Activated T-cell treated with anti-CD3 and anti-CD28 coated beads, Interleukin-2, amount 50 U/mL, for 4 hours (primary cell): ENCODE measurements at regions not wholly inside any gene's neighbourhood (a gene's known extent, or its start where the extent isn't known, plus 50 kb on each side); places are given as distances from the start of the nearest gene placed in this dataset.

Experiments
- ATAC-seq, 2 donors: fragments of 200-7000 bp; cut with Tn5 transposase; one replicate each; pipeline ENCODE4 v1.10.0; 2021
- DNase-seq: peaks from one replicate; pipeline ENCODE4 v3.0.0-alpha.2; 2020
- H3K27me3 Mint-ChIP-seq: one replicate; pipeline ENCODE4 v1.8.0; 2021; ENCODE audit warnings: low read depth, mixed read lengths
- H3K36me3 Mint-ChIP-seq: one replicate; pipeline ENCODE4 v1.8.0; 2022; ENCODE audit warnings: mixed read lengths; ENCODE audit not compliant: insufficient read depth
- H3K4me1 Mint-ChIP-seq: one replicate; pipeline ENCODE4 v1.8.0; 2021; ENCODE audit warnings: low read depth, mixed read lengths
- H3K4me3 Mint-ChIP-seq: one replicate; pipeline ENCODE4 v1.8.0; 2021; ENCODE audit warnings: mild to moderate bottlenecking, moderate library complexity, mixed read lengths
- H3K9me3 Mint-ChIP-seq: one replicate; pipeline ENCODE4 v1.8.0; 2021; ENCODE audit warnings: mixed read lengths

DNA sequence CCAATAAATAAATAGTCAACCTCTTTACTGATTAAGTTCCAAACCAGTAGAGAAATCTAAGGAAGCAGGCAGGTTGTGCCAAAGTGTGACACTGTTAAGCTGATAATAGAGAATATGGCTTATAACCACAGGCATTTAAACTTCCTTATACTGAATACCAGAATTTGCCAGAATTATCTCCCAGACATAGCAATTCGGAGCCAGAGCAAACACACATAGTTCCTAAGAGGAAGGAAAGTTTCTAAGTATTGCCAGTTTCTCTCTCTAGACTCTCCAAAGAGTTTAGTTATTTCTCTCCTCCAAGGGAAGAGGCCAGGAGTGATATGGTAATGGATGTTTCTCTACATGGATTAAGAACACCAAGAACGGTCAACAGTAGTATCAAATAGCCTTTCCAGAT, 191.7 kb upstream of the CPEB2 start:
- DNase-seq (no peak), ATAC-seq (no peak)
- Mint-ChIP-seq H3K9me3 (no peaks in the 10 kb centered on the region), H3K36me3 (no peaks in the 10 kb centered on the region), H3K4me1 (no peaks in the 10 kb centered on the region), H3K27me3 (no peaks in the 10 kb centered on the region), H3K4me3 (no peak overlapping the region)

GRCh38 chr4:14812101-14812500, 190.2 kb upstream of the CPEB2 start:
- H3K4me1 Mint-ChIP-seq: no peaks in the 10 kb centered on the region
- H3K36me3 Mint-ChIP-seq: no peaks in the 10 kb centered on the region
- no peak for DNase-seq
- no peaks in the 10 kb centered on the region for H3K27me3 Mint-ChIP-seq
- H3K9me3 Mint-ChIP-seq: no peaks in the 10 kb centered on the region
- no peak for ATAC-seq
- H3K4me3 Mint-ChIP-seq: no peak overlapping the region

DNA sequence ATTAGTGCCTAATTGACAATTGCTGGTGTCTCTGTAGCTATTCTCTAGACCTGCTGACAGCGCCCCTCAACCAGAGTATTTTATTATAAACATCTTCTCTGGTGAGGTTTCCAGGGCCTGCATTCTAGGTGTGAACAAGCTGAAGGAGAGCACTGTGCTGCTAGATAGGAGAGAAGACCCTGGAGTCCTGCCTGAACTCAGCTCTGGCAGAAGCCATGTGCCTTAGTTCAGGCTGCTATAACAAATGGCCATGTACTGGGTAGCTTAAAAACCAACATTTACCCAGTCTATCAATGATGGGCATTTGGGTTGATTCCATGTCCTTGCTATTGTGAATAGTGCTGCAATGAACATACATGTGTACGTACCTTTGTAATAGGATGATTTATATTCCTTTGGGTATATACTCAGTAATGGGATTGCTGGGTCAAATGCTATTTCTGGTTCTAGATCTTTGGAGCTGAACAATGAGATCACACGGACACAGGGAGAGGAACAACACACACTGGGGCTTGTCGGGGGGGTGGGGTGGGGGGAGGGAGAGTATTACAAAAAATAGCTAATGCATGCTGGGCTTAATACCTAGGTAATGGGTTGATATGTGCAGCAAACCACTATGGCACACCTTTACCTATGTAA, 185.5 kb upstream of the CPEB2 start:
- H3K4me3 Mint-ChIP-seq: no peak overlapping the region
- no peaks in the 10 kb centered on the region for H3K4me1 Mint-ChIP-seq
- no peaks in the 10 kb centered on the region for H3K9me3 Mint-ChIP-seq
- ATAC-seq: no peak
- no peaks in the 10 kb centered on the region for H3K27me3 Mint-ChIP-seq
- no peaks in the 10 kb centered on the region for H3K36me3 Mint-ChIP-seq
- no peak for DNase-seq

DNA sequence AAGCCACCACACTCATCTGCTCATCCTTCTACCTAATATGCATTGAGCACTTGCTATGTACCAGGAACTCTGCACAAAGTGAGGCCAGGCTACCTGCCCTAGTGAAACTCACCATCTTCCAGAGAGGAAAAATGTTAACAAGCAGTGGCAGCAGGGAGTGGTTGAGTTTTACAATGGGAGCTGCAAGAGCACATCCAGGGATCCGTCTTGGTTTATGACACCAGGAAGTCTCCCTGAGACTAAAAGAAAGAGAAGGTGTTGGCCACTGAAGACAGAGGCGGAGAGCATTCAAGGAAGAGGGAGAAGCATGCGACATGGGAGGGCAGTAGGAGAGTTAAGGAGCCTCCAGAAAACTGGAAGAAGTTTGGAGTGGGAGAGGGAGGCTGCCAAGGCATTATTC, 178.1 kb upstream of the CPEB2 start:
- Mint-ChIP-seq H3K36me3 (no peaks in the 10 kb centered on the region), H3K4me3 (no peak overlapping the region), H3K4me1 (no peaks in the 10 kb centered on the region), H3K27me3 (peaks cover 4% of the 10 kb centered on the region), H3K9me3 (no peaks in the 10 kb centered on the region)
- DNase-seq: no peak
- no peak for ATAC-seq

GRCh38 chr4:14827111-14827510, 175.2 kb upstream of the CPEB2 start:
- H3K4me1 Mint-ChIP-seq: no peaks in the 10 kb centered on the region
- peaks cover 9% of the 10 kb centered on the region for H3K27me3 Mint-ChIP-seq
- H3K4me3 Mint-ChIP-seq: no peak overlapping the region
- no peak for DNase-seq
- H3K36me3 Mint-ChIP-seq: no peaks in the 10 kb centered on the region
- no peaks in the 10 kb centered on the region for H3K9me3 Mint-ChIP-seq
- ATAC-seq: no peak

DNA sequence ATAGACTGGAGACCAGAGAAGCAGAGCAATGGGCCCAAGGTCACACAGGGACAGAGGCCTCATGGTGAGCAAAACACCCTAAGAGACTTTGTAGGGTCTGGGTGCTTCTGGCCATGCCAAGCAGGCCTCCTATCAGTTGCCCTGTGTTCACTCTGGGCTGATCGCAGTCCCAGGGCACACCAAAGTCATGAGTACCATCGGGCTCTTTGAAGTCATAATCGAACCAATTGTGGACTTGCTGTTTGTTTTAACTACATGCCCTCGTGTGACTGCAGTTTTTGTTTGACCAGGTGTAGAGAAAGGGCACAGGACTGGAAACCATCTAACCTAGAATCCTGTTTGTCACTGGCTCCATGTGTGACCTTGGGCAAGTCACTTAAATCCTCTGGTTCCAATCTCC, 172.5 kb upstream of the CPEB2 start:
- Mint-ChIP-seq H3K27me3 (peaks cover 6% of the 10 kb centered on the region), H3K4me1 (no peaks in the 10 kb centered on the region), H3K4me3 (no peak overlapping the region), H3K9me3 (no peaks in the 10 kb centered on the region), H3K36me3 (no peaks in the 10 kb centered on the region)
- ATAC-seq (no peak), DNase-seq (no peak)

DNA sequence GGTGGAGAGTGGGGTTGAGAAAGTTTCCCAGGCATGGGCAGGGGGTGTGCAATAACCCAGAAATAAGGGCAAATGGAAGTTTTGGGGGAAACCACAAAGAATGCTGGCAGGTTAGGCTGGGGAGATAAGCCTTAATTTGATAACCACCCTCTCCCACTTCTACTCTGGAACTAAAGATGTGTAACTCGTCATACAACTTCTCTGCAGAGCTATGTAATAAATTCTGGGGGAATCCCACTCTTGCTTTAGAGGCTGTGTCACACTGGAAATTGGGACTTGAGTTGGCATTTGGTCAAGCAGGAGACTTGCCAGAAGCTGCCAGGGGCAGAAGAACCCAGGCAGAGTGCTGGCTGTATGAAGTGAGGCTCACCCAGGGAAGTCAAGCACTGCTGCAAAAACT, 170.9 kb upstream of the CPEB2 start:
- H3K4me3 Mint-ChIP-seq: no peak overlapping the region
- peaks cover 6% of the 10 kb centered on the region for H3K27me3 Mint-ChIP-seq
- no peaks in the 10 kb centered on the region for H3K4me1 Mint-ChIP-seq
- no peaks in the 10 kb centered on the region for H3K36me3 Mint-ChIP-seq
- ATAC-seq (no peak), DNase-seq (no peak)
- no peaks in the 10 kb centered on the region for H3K9me3 Mint-ChIP-seq

DNA sequence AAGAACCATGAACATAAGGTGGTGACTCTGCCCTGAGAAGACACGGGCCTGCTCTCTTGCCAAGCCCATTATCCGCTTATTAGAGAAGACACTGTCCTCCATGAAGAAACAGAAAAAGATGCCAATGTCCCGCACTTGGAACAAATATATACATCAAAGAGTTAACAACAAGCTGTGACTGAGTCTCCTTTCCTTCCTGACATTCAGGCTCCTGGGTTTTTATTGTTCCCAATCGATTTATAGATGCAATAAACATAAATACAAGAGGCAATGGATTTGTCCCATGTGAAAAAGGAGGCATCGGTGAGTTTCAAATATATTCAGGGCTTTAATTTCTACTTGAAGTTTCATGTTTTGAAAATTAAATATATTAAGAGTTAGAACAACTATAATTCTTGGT, 169.2 kb upstream of the CPEB2 start:
- DNase-seq (no peak), ATAC-seq (no peak)
- Mint-ChIP-seq H3K4me1 (no peaks in the 10 kb centered on the region), H3K4me3 (no peak overlapping the region), H3K36me3 (no peaks in the 10 kb centered on the region), H3K9me3 (no peaks in the 10 kb centered on the region), H3K27me3 (peaks cover 6% of the 10 kb centered on the region)

GRCh38 chr4:14834382-14834781, 167.9 kb upstream of the CPEB2 start:
- H3K27me3 Mint-ChIP-seq: peaks cover 5% of the 10 kb centered on the region
- ATAC-seq (no peak), DNase-seq (no peak)
- no peaks in the 10 kb centered on the region for H3K36me3 Mint-ChIP-seq
- H3K4me1 Mint-ChIP-seq: no peaks in the 10 kb centered on the region
- no peaks in the 10 kb centered on the region for H3K9me3 Mint-ChIP-seq
- no peak overlapping the region for H3K4me3 Mint-ChIP-seq

DNA sequence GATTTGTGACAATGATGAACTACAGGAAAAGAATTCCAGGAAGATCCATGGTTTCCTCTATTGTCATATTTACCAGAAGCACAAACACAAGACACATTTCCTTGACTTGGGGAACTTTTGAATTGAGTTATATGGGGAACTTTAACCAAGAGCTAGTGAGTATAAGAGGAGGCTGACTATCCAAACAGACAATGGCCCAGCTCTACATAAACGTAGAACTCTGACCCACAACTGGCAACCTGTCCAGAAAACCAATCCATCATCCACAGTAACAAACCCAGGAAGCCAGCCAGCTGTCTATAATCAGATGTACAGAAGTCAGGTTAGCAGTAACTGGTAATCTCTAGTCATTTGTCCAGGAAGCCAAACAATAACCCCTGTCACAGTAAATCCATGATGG, 167.0 kb upstream of the CPEB2 start:
- H3K4me1 Mint-ChIP-seq: no peaks in the 10 kb centered on the region
- ATAC-seq: no peak

GRCh38 chr4:14835708-14836425, 166.4 kb upstream of the CPEB2 start:
- Mint-ChIP-seq H3K27me3 (peaks cover 4% of the 10 kb centered on the region), H3K9me3 (no peaks in the 10 kb centered on the region), H3K4me3 (no peak overlapping the region), H3K4me1 (no peaks in the 10 kb centered on the region), H3K36me3 (no peaks in the 10 kb centered on the region)
- ATAC-seq (no peak), DNase-seq (no peak)

More for the DNA sequence above, 167.0 kb upstream of the CPEB2 start:
- no peak for DNase-seq
- H3K4me3 Mint-ChIP-seq: no peak overlapping the region
- H3K9me3 Mint-ChIP-seq: no peaks in the 10 kb centered on the region
- H3K27me3 Mint-ChIP-seq: peaks cover 4% of the 10 kb centered on the region
- H3K36me3 Mint-ChIP-seq: no peaks in the 10 kb centered on the region

GRCh38 chr4:14837860-14838259, 164.4 kb upstream of the CPEB2 start:
- Mint-ChIP-seq H3K4me3 (no peak overlapping the region), H3K4me1 (no peaks in the 10 kb centered on the region), H3K27me3 (peaks cover 4% of the 10 kb centered on the region), H3K9me3 (no peaks in the 10 kb centered on the region), H3K36me3 (no peaks in the 10 kb centered on the region)
- no peak for DNase-seq
- no peak for ATAC-seq

- H3K4me3 Mint-ChIP-seq: no peak overlapping the region
- DNase-seq: no peak
- H3K36me3 Mint-ChIP-seq: no peaks in the 10 kb centered on the region
Measured at GRCh38 chr4:14841801-14842768, 160.2 kb upstream of the CPEB2 start.

DNA sequence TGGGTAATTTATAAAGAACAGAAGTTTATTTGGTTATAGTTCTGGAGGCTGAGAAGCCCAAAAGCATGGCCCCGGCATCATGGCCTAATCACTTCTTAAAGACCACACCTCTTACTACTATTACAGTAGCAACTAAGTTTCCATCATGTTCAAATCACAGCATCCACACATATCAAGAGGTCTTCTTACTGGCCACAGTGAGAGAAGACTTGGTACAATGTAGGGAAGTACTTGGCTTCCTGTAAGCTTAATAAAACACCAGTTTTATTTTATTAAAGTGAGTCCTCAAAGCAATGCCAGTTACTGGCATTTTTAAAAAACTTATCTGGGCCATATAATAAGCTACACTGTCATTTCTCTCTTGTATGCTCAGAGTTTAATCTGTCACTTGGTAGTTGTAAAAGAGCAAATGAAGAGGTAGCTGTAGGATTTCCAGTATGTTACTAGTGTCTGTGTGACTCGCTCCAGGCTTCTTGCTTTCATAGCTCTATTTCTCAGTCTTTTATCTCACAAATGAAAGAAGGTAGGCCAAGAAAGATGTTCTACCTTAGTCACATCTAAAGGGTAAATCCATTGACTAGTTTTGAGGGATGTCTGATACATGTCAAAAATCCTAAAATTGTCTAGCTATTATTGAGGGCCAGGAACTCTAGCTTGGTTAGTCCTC, 159.2 kb upstream of the CPEB2 start:
- no peak overlapping the region for H3K4me3 Mint-ChIP-seq
- peaks cover 4% of the 10 kb centered on the region for H3K27me3 Mint-ChIP-seq
- ATAC-seq: peak; percentile 43 to 46
- DNase-seq: no peak
- no peaks in the 10 kb centered on the region for H3K9me3 Mint-ChIP-seq
- no peaks in the 10 kb centered on the region for H3K4me1 Mint-ChIP-seq
- no peaks in the 10 kb centered on the region for H3K36me3 Mint-ChIP-seq

More at GRCh38 chr4:14841801-14842768, 160.2 kb upstream of the CPEB2 start:
- H3K27me3 Mint-ChIP-seq: peaks cover 4% of the 10 kb centered on the region
- H3K9me3 Mint-ChIP-seq: no peaks in the 10 kb centered on the region
- no peak for ATAC-seq
- no peaks in the 10 kb centered on the region for H3K4me1 Mint-ChIP-seq
